GM12878 (cell line): ENCODE measurements at regions not wholly inside any gene's neighbourhood (a gene's known extent, or its start where the extent isn't known, plus 50 kb on each side); places are given as distances from the start of the nearest gene placed in this dataset.

Experiments
- POLR2A ChIP-seq: IDR thresholded peaks from 2 replicates; pipeline ENCODE4 v1.6.1; 2011; ENCODE audit warnings: low read depth, mild to moderate bottlenecking, low read length
- TF ChIP-seq, protein P1 (sequence below): IDR thresholded peaks from 2 replicates; pipeline ENCODE4 v1.6.1; 2012; ENCODE audit warnings: mild to moderate bottlenecking, low read depth, low read length
- TF ChIP-seq, protein P2 (sequence below), 3 experiments: IDR thresholded peaks in 2 of 3; conservative IDR thresholded peaks in 1 of 3; 2 replicates each; pipeline ENCODE4 v1.5.1; 2011; ENCODE audit warnings: low read depth in 3 of 3, low read length in 3 of 3, mild to moderate bottlenecking in 3 of 3, control low read depth in 2 of 3, moderate library complexity in 2 of 3, inconsistent platforms in 1 of 3, mixed read lengths in 1 of 3; ENCODE audit not compliant: control insufficient read depth in 2 of 3, insufficient read depth in 1 of 3; ENCODE audit errors: extremely low read depth in 1 of 3
- TF ChIP-seq, protein P3 (sequence below): IDR thresholded peaks from 2 replicates; pipeline ENCODE4 v1.6.1; 2011; ENCODE audit warnings: mild to moderate bottlenecking, low read depth, low read length, moderate library complexity; ENCODE audit not compliant: insufficient replicate concordance

DNA sequence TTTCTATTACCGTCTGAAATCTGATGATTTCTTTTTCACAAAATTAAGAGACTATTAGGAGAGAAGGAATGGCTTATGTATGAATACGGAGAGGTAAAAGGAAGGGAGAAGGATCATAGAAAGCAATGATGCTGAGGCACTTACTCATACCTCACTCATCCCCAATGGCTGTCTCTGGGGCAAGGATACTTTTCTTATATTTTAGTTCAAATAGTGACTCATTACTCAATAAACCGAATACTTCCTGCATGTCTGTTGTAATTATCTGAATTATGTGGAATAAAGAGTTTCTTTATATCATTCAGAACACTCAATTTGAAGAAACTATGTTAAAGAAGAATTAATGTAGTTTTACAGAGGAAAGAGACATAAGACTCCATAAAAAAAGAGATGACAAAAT is 284.5 kb upstream of the NUDT12 start:
- TF ChIP-seq, protein P1, sequence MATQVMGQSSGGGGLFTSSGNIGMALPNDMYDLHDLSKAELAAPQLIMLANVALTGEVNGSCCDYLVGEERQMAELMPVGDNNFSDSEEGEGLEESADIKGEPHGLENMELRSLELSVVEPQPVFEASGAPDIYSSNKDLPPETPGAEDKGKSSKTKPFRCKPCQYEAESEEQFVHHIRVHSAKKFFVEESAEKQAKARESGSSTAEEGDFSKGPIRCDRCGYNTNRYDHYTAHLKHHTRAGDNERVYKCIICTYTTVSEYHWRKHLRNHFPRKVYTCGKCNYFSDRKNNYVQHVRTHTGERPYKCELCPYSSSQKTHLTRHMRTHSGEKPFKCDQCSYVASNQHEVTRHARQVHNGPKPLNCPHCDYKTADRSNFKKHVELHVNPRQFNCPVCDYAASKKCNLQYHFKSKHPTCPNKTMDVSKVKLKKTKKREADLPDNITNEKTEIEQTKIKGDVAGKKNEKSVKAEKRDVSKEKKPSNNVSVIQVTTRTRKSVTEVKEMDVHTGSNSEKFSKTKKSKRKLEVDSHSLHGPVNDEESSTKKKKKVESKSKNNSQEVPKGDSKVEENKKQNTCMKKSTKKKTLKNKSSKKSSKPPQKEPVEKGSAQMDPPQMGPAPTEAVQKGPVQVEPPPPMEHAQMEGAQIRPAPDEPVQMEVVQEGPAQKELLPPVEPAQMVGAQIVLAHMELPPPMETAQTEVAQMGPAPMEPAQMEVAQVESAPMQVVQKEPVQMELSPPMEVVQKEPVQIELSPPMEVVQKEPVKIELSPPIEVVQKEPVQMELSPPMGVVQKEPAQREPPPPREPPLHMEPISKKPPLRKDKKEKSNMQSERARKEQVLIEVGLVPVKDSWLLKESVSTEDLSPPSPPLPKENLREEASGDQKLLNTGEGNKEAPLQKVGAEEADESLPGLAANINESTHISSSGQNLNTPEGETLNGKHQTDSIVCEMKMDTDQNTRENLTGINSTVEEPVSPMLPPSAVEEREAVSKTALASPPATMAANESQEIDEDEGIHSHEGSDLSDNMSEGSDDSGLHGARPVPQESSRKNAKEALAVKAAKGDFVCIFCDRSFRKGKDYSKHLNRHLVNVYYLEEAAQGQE, result no peak
- TF ChIP-seq, protein P2, sequence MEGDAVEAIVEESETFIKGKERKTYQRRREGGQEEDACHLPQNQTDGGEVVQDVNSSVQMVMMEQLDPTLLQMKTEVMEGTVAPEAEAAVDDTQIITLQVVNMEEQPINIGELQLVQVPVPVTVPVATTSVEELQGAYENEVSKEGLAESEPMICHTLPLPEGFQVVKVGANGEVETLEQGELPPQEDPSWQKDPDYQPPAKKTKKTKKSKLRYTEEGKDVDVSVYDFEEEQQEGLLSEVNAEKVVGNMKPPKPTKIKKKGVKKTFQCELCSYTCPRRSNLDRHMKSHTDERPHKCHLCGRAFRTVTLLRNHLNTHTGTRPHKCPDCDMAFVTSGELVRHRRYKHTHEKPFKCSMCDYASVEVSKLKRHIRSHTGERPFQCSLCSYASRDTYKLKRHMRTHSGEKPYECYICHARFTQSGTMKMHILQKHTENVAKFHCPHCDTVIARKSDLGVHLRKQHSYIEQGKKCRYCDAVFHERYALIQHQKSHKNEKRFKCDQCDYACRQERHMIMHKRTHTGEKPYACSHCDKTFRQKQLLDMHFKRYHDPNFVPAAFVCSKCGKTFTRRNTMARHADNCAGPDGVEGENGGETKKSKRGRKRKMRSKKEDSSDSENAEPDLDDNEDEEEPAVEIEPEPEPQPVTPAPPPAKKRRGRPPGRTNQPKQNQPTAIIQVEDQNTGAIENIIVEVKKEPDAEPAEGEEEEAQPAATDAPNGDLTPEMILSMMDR (IDR thresholded peaks at IDR 0.05 in 2 of 3, conservative IDR thresholded peaks at IDR 0.05 in 1 of 3; ENCODE audit: control insufficient read depth in 2 of 3, extremely low read depth in 1 of 3, insufficient read depth in 1 of 3, low read depth in 3 of 3, low read length in 3 of 3), result no peak
- TF ChIP-seq, protein P3, sequence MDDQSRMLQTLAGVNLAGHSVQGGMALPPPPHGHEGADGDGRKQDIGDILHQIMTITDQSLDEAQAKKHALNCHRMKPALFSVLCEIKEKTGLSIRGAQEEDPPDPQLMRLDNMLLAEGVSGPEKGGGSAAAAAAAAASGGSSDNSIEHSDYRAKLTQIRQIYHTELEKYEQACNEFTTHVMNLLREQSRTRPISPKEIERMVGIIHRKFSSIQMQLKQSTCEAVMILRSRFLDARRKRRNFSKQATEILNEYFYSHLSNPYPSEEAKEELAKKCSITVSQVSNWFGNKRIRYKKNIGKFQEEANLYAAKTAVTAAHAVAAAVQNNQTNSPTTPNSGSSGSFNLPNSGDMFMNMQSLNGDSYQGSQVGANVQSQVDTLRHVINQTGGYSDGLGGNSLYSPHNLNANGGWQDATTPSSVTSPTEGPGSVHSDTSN, result no peak
- TF ChIP-seq POLR2A, result no peak
